Erythroblast (primary cell): ENCODE measurements at regions not wholly inside any gene's neighbourhood (a gene's known extent, or its start where the extent isn't known, plus 50 kb on each side); places are given as distances from the start of the nearest gene placed in this dataset.

Experiments
- GATA1 ChIP-seq: IDR thresholded peaks from 2 replicates; pipeline ENCODE4 v1.6.1; 2011; ENCODE audit warnings: low read depth, mild to moderate bottlenecking, control low read depth, low read length, moderate library complexity
- POLR2A ChIP-seq: IDR thresholded peaks from 2 replicates; pipeline ENCODE4 v1.6.1; 2011; ENCODE audit warnings: mild to moderate bottlenecking, low read length

DNA sequence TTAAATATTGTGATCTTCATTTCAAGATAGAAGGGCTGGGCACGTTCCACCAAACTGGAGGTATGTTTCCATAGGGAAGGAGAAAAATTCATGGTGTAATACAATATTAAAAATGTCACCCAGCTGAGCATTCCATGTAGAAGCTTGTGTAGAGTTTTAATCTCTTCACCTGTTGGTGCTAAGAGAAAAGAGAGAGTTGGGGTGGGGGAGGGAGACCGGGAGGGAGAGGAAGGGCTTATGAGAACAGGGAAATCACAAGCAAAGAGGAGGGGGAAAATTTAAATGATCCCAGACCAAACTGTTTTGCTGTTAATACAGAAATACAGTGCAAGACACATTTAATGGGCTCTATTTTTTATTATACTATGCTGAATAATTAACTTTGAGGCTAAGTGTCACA lies 345.8 kb downstream of the ZNF536 start:
- no peak for TF ChIP-seq POLR2A
- TF ChIP-seq GATA1: no peak
